GM21515 (cell line): ENCODE measurements at regions not wholly inside any gene's neighbourhood (a gene's known extent, or its start where the extent isn't known, plus 50 kb on each side); places are given as distances from the start of the nearest gene placed in this dataset.

ENCODE experiments used
- ATAC-seq: cut with Tn5 transposase; IDR thresholded peaks from one replicate; pipeline ENCODE4 v1.9.1; 2021; ENCODE audit not compliant: unreplicated experiment

GRCh38 chr2:128447538-128447995 is 128.9 kb upstream of the HS6ST1 start:
- ATAC-seq, result no peak

DNA sequence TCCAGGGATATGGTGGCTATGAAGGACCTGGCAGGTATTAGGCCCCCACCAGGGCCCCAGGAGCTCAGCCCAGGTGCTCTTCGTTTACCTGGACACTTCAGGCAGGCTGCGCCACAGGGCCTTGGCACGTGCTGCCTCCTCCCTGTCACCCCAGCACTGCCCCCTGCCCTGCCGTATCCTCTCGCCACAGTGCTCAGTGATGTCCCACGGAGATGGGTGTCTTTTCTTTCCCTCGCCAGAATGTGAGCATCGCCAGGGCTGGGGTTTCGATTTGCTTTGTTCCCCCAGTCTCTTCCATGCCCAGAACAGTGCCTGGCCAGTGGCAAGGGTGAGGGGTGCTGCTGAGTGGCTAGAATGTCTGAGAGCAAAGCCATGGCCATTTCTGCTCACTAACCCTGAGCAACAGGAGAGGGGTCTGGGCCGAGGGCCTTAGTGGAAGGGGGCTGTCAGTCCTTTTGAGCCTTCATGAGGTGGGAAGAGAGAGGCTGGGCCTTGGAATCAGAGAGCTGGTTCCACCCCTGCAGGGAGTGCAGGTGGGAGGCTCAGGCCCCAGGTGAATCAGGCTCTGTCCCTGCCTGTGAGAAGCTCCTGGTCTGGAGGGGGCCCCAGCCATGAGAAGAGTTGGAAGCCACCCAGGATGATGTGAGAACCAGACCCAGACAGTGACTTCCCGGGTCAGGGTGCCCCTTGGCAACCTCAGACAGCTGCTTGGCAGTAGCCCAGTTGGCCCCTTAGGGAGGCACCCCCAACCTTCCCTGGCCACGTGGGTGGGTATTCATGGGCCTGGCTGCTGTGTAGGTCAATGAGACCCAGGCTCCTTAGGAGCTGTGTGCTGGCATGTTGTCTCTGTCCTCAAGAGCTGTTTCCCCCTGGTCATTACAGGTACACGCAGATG is 129.9 kb upstream of the HS6ST1 start:
- ATAC-seq, result no peak

DNA sequence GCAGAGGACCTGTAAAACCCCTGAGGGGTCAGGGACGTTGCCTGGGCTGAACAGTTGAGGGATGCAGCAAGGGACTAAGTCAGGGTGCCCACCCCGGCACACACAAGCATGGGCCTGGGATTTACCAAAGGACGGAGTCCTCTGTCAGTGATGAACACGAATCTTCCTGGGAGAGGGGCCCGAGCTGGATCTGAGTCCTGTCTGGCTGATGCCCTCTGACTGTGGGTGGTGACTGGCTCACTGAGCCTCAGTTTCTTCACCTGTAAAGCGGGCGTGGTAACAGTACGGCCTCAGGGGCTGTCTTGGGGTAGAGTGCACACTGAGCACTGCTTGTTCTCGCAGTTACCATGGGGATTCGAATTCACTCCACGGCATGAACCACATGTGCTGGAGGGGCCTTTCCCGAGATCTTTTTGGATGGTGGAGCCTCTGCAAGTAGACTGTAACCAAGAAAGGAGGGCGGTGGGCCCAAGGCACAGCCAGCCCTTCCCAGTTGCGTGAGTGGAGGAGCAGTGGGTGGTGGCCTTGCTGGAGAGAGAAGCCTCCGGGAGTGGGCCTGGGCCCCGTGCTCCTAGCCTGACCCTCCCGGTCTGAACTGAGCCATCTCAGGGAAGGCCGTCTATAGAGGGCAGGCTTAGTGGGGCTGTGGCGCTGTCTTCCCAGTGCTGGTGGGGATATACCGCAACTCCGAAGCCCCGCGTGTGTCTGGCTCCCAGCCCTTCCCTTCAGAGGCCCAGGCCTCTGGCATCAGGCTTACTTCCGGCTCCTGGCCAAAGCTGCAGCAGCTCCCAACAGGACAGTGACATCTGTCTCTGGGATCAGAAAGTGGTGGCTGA is 130.8 kb upstream of the HS6ST1 start:
- no peak for ATAC-seq

GRCh38 chr2:128450211-128451024 is 131.8 kb upstream of the HS6ST1 start:
- ATAC-seq, result no peak

GRCh38 chr2:128451084-128452023 is 132.7 kb upstream of the HS6ST1 start:
- ATAC-seq, result no peak

DNA sequence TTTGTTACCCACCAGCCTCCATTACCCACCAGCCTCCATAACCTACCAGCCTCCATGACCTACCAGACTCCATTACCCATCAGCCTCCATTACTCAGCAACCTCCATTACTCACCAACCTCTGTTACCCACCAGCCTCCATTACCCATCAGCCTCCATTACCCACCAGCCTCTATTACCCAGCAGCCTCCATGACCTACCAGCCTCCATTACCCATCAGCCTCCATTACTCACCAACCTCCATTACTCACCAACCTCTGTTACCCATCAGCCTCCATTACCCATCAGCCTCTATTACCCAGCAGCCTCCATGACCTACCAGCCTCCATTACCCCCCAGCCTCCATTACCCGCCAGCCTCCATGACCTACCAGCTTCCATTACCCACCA is 133.3 kb upstream of the HS6ST1 start:
- ATAC-seq, result no peak

DNA sequence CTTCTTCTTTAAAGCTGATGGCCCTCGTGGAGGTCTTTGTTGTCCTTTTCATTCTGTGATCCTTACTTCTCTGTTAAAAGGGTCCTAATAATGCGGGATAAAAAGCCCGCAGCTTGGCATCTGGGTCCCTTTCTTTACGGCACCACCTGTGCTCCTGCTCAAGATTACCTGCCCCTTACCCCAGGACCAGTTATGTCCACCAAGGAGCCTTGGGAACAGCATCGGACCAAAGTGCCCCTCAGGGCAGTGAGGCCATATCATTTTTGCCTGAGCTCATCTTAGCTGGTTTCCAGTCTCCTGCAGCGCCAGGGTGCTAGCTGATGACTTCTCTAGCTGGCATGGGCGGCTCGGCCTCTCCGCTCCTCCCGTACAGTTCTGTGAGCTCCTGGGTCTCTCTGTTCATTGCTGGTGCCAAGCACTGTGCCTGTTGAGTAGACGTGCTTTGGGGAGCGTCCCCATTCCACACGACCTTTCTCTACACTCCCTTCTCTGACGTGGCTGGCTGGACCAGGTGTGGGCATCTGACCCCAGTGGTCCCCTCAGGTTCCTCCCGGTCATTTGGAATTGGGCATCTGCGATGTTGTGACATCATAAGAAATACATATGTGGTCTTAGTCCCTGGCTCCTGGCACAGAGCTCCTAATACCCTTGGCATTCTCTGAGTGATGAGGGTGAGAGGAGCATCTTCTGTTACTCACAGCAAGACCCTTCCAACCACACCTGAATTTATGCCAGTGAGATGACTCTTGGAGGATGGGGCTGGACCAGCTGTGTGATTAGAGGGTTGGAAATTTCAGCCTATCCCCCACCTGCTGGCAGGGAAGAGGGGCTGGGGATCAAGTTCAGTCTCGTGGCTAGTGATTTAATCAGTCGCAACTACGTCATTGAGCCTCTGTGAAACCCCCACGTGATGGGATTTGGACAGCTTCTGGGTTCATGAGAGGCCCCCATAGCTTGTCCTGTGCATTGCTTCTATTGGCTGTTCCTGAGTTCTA is 134.2 kb upstream of the HS6ST1 start:
- no peak for ATAC-seq

DNA sequence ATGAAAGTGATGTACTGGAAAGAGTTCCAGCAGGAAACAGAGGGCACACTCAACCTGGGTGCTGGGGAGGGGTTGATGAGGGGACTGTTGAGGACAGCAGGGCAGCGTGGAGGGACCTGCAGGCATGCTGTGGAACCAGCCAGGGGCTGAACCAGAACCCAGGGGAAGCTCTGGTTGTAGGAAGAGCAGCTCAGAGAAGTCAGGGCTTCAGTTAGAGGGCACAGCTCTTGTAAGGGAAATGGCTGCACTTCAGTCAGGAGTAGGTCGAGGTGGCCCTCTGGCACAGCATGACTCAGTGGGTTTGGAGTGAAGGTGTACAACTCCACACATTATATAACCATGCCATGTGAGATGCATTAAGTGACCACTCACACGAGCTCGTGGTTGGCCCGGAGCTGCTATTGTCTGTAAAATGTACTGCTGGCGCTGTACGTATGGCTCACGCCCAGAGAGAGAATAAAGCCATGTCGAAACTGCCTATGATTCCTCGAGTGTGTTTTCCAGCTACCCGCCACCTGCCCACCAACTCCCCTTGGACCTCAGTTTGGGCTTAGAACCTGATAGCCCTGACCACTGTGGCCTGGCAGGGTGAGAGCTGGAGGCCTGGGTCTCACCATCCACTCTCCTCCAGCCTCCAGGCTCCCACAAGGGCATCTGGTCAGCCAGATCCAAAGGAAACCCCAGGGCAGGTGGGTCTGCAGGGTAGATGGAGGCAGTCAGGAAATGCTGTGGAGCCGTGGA is 136.5 kb upstream of the HS6ST1 start:
- ATAC-seq, result no peak

GRCh38 chr2:128455721-128456050 is 137.0 kb upstream of the HS6ST1 start:
- ATAC-seq, result no peak

DNA sequence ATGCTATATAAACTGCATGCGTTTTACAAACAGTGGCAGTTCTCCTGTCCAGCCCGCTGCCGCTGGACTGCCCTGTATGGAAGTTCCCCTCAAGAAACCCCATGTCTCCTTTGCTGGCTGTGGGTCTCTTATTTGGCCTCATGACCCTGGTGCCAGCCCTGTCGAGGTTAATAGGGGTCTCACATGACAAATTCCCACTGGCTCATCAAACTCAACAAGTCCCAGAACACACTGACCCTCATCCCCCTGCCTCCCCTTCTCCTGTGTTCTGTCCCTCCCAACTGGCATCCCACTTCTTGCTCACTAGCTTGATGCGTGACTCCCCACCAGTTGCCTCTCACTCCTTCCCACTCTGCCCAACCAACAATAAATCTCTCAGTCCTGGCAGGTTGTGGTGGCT is 137.6 kb upstream of the HS6ST1 start:
- ATAC-seq, result no peak

DNA sequence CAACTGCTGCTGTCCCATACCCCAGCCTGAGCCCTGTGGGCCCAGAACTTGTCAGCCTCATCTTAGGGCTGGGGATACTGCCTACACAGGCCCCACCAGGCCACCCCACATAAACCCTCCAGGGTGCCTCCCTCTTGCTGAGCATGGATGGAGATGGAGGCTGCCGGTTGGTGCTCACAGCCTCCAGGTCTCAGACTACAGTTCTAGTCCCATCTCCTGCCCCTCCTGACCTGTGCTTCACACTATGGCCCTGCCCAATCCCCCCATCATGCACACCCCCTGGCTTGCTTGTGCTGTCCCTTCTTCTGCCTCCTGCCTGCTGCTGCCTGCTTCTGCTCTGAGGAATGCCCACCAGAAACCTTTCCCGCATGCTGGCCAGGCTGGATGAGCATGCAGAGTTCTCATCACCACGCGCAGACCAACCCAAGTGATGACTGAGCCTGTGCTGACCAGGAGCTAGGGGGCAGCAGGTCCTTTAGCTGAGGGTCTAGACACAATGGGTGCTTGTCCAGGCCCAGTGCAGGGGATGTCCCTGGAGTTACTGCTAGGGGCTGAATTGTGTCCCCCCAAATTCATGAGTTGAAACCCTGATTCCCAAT is 138.4 kb upstream of the HS6ST1 start:
- no peak for ATAC-seq

- no peak for ATAC-seq
Measured at GRCh38 chr2:128457716-128458115, 139.0 kb upstream of the HS6ST1 start.

GRCh38 chr2:128458505-128458904 is 139.8 kb upstream of the HS6ST1 start:
- no peak for ATAC-seq

GRCh38 chr2:128464456-128464855 is 145.8 kb upstream of the HS6ST1 start:
- no peak for ATAC-seq

- ATAC-seq, result no peak
Measured at GRCh38 chr2:128465246-128466170, 146.8 kb upstream of the HS6ST1 start.

- ATAC-seq, result no peak
Measured at GRCh38 chr2:128466376-128466775, 147.7 kb upstream of the HS6ST1 start.

GRCh38 chr2:128466776-128467175 is 148.1 kb upstream of the HS6ST1 start:
- no peak for ATAC-seq
